HepG2 (cell line): ENCODE measurements at regions not wholly inside any gene's neighbourhood (a gene's known extent, or its start where the extent isn't known, plus 50 kb on each side); places are given as distances from the start of the nearest gene placed in this dataset.
A peak's percentile ranks its signal among the peaks of the same experiment; 100 is the strongest.

Experiments
- IKZF1 ChIP-seq: fragments of 450-650 bp; IDR thresholded peaks from 2 replicates; pipeline ENCODE4 v1.7.1; 2016
- MAZ ChIP-seq, 2 experiments: sonication (generic) in 1 of 2; formaldehyde crosslinking in 1 of 2; IDR thresholded peaks; 2 replicates each; pipeline versions ENCODE4 v1.5.0 to v1.6.1; 2012 to 2020; ENCODE audit warnings: low read depth in 2 of 2, mild to moderate bottlenecking in 2 of 2, borderline replicate concordance in 1 of 2, improper control_type of control experiment in 1 of 2, low read length in 1 of 2, missing genetic modification reagents in 1 of 2, moderate library complexity in 1 of 2
- TAF1 ChIP-seq: sonication (generic); formaldehyde crosslinking; IDR thresholded peaks from 2 replicates; pipeline ENCODE4 v1.4.0; 2020; ENCODE audit warnings: missing genetic modification reagents
- TCF12 ChIP-seq, 2 experiments: fragments of 450-650 bp in 1 of 2; sonication (generic) in 1 of 2; formaldehyde crosslinking in 1 of 2; IDR thresholded peaks; 2 replicates each; pipeline versions ENCODE4 v1.6.1 to v1.8.0; 2017 to 2022; ENCODE audit warnings: antibody characterized with exemption in 1 of 2, mild to moderate bottlenecking in 1 of 2, missing genetic modification reagents in 1 of 2, moderate library complexity in 1 of 2
- THAP11 ChIP-seq: IDR thresholded peaks from 2 replicates; pipeline ENCODE4 v1.6.1; 2016; ENCODE audit warnings: missing biosample characterization, missing genetic modification reagents
- XBP1 ChIP-seq: sonication (generic); formaldehyde crosslinking; IDR thresholded peaks from 2 replicates; pipeline ENCODE4 v1.5.0; 2020; ENCODE audit warnings: missing genetic modification reagents
- ZFX ChIP-seq: sonication (generic); formaldehyde crosslinking; IDR thresholded peaks from 2 replicates; pipeline ENCODE4 v1.4.0; 2020; ENCODE audit warnings: mild to moderate bottlenecking, low read depth, missing genetic modification reagents, moderate library complexity
- ZNF484 ChIP-seq: sonication (generic); formaldehyde crosslinking; IDR thresholded peaks from 2 replicates; pipeline ENCODE4 v1.5.1; 2020; ENCODE audit warnings: mild to moderate bottlenecking, low read depth, missing genetic modification reagents, borderline replicate concordance
- ZNF746 ChIP-seq: sonication (generic); formaldehyde crosslinking; IDR thresholded peaks from 2 replicates; pipeline ENCODE4 v1.8.0; 2022; ENCODE audit warnings: mild to moderate bottlenecking, missing genetic modification reagents
- TF ChIP-seq, protein P1 (sequence below): sonication (generic); formaldehyde crosslinking; IDR thresholded peaks from 2 replicates; pipeline ENCODE4 v1.4.0; 2020; ENCODE audit warnings: mild to moderate bottlenecking, missing genetic modification reagents
- TF ChIP-seq, protein P2 (sequence below): sonication (generic); formaldehyde crosslinking; IDR thresholded peaks from 2 replicates; pipeline ENCODE4 v1.4.0; 2020; ENCODE audit warnings: missing genetic modification reagents, borderline replicate concordance
- TF ChIP-seq, protein P3 (sequence below): sonication (generic); formaldehyde crosslinking; IDR thresholded peaks from 2 replicates; pipeline ENCODE4 v1.4.0; 2020; ENCODE audit warnings: mild to moderate bottlenecking, missing genetic modification reagents
- TF ChIP-seq, protein P4 (sequence below): sonication (generic); formaldehyde crosslinking; IDR thresholded peaks from 2 replicates; pipeline ENCODE4 v1.8.0; 2022; ENCODE audit warnings: missing genetic modification reagents, mild to moderate bottlenecking, inconsistent platforms, borderline replicate concordance
- TF ChIP-seq, protein P5 (sequence below): sonication (generic); formaldehyde crosslinking; IDR thresholded peaks from 2 replicates; pipeline ENCODE4 v1.4.0; 2020; ENCODE audit warnings: mild to moderate bottlenecking, missing genetic modification reagents
- TF ChIP-seq, protein P6 (sequence below): IDR thresholded peaks from 2 replicates; pipeline ENCODE4 v1.6.1; 2012; ENCODE audit warnings: inconsistent platforms
- TF ChIP-seq, protein P7 (sequence below): sonication (generic); formaldehyde crosslinking; IDR thresholded peaks from 2 replicates; pipeline ENCODE4 v1.5.1; 2020; ENCODE audit warnings: mild to moderate bottlenecking, missing genetic modification reagents, moderate library complexity

DNA sequence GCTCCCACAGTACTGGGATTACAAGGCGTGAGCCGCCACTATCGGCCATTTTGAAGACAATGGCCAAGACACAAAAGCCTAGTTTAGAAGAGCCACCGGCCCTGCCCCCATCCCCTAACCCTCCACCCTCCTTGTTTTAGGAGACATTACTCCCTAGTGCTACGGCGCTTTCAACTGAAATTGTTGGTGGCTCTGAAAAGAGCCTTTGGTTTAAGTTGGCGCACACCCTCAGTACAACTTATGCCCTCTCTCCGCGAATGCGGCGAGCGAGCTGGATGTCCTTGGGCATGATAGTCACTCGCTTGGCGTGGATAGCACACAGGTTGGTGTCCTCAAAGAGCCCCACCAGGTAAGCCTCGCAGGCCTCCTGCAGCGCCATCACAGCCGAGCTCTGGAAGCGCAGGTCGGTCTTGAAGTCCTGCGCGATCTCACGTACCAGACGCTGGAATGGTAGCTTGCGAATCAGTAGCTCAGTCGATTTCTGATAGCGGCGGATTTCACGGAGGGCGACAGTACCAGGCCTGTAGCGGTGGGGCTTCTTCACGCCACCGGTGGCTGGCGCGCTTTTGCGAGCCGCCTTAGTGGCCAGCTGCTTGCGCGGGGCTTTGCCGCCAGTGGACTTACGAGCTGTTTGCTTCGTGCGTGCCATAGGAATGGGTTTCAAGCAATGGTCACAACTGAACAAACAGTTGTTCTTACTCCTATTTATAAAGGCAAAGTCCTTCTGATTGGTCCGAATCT, 114.9 kb upstream of the BTN3A2 start (continued):
- TF ChIP-seq, protein P1, sequence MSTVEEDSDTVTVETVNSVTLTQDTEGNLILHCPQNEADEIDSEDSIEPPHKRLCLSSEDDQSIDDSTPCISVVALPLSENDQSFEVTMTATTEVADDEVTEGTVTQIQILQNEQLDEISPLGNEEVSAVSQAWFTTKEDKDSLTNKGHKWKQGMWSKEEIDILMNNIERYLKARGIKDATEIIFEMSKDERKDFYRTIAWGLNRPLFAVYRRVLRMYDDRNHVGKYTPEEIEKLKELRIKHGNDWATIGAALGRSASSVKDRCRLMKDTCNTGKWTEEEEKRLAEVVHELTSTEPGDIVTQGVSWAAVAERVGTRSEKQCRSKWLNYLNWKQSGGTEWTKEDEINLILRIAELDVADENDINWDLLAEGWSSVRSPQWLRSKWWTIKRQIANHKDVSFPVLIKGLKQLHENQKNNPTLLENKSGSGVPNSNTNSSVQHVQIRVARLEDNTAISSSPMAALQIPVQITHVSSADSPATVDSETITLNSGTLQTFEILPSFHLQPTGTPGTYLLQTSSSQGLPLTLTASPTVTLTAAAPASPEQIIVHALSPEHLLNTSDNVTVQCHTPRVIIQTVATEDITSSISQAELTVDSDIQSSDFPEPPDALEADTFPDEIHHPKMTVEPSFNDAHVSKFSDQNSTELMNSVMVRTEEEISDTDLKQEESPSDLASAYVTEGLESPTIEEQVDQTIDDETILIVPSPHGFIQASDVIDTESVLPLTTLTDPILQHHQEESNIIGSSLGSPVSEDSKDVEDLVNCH (CRISPR knock-in tag) = no peak
- no peak; the same call in 1 of the 2 replicates for TF ChIP-seq TAF1 (CRISPR knock-in tag)
- TF ChIP-seq ZNF484 (CRISPR knock-in tag) = no peak
- TF ChIP-seq, protein P2, sequence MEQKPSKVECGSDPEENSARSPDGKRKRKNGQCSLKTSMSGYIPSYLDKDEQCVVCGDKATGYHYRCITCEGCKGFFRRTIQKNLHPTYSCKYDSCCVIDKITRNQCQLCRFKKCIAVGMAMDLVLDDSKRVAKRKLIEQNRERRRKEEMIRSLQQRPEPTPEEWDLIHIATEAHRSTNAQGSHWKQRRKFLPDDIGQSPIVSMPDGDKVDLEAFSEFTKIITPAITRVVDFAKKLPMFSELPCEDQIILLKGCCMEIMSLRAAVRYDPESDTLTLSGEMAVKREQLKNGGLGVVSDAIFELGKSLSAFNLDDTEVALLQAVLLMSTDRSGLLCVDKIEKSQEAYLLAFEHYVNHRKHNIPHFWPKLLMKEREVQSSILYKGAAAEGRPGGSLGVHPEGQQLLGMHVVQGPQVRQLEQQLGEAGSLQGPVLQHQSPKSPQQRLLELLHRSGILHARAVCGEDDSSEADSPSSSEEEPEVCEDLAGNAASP (CRISPR knock-in tag) = peak; percentile 89
- TF ChIP-seq THAP11 (CRISPR knock-in tag) = no peak; the same call in 1 of the 2 replicates
- TF ChIP-seq, protein P3, sequence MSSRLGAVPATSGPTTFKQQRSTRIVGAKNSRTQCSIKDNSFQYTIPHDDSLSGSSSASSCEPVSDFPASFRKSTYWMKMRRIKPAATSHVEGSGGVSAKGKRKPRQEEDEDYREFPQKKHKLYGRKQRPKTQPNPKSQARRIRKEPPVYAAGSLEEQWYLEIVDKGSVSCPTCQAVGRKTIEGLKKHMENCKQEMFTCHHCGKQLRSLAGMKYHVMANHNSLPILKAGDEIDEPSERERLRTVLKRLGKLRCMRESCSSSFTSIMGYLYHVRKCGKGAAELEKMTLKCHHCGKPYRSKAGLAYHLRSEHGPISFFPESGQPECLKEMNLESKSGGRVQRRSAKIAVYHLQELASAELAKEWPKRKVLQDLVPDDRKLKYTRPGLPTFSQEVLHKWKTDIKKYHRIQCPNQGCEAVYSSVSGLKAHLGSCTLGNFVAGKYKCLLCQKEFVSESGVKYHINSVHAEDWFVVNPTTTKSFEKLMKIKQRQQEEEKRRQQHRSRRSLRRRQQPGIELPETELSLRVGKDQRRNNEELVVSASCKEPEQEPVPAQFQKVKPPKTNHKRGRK (CRISPR knock-in tag) = no peak
- TF ChIP-seq MAZ (IDR thresholded peaks at IDR 0.05; ENCODE audit: borderline replicate concordance, low read depth, low read length) = no peak
- peak; percentile 29 for TF ChIP-seq MAZ (CRISPR knock-in tag; IDR thresholded peaks at IDR 0.05; ENCODE audit: low read depth)
- TF ChIP-seq, protein P4, sequence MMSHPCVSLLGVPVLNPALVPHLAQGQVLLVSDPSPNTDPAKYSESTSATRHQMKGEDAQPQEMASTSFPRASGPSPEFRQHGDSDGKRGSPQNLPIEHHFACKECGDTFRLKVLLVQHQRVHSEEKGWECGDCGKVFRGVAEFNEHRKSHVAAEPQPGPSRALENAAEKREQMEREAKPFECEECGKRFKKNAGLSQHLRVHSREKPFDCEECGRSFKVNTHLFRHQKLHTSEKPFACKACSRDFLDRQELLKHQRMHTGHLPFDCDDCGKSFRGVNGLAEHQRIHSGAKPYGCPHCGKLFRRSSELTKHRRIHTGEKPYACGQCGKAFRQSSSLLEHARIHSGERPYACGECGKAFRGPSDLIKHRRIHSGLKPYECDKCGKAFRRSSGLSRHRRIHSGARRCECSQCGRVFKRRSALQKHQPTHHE (CRISPR knock-in tag) = no peak
- no peak for TF ChIP-seq TCF12 (IDR thresholded peaks at IDR 0.05)
- TF ChIP-seq TCF12 (CRISPR knock-in tag; IDR thresholded peaks at IDR 0.05) = no peak
- TF ChIP-seq, protein P5, sequence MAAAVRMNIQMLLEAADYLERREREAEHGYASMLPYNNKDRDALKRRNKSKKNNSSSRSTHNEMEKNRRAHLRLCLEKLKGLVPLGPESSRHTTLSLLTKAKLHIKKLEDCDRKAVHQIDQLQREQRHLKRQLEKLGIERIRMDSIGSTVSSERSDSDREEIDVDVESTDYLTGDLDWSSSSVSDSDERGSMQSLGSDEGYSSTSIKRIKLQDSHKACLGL (CRISPR knock-in tag) = peak; percentile 63; the same call in 1 of the 2 replicates
- TF ChIP-seq IKZF1 = no peak
- peak; percentile 76; the same call in 1 of the 2 replicates for TF ChIP-seq ZFX (CRISPR knock-in tag)
- TF ChIP-seq XBP1 = 0 out of 2 replicates have a peak, but pooled peaks have one; percentile 13
- TF ChIP-seq, protein P6, sequence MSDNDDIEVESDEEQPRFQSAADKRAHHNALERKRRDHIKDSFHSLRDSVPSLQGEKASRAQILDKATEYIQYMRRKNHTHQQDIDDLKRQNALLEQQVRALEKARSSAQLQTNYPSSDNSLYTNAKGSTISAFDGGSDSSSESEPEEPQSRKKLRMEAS = peak; percentile 78
- TF ChIP-seq ZNF746 (CRISPR knock-in tag) = no peak
- TF ChIP-seq, protein P7, sequence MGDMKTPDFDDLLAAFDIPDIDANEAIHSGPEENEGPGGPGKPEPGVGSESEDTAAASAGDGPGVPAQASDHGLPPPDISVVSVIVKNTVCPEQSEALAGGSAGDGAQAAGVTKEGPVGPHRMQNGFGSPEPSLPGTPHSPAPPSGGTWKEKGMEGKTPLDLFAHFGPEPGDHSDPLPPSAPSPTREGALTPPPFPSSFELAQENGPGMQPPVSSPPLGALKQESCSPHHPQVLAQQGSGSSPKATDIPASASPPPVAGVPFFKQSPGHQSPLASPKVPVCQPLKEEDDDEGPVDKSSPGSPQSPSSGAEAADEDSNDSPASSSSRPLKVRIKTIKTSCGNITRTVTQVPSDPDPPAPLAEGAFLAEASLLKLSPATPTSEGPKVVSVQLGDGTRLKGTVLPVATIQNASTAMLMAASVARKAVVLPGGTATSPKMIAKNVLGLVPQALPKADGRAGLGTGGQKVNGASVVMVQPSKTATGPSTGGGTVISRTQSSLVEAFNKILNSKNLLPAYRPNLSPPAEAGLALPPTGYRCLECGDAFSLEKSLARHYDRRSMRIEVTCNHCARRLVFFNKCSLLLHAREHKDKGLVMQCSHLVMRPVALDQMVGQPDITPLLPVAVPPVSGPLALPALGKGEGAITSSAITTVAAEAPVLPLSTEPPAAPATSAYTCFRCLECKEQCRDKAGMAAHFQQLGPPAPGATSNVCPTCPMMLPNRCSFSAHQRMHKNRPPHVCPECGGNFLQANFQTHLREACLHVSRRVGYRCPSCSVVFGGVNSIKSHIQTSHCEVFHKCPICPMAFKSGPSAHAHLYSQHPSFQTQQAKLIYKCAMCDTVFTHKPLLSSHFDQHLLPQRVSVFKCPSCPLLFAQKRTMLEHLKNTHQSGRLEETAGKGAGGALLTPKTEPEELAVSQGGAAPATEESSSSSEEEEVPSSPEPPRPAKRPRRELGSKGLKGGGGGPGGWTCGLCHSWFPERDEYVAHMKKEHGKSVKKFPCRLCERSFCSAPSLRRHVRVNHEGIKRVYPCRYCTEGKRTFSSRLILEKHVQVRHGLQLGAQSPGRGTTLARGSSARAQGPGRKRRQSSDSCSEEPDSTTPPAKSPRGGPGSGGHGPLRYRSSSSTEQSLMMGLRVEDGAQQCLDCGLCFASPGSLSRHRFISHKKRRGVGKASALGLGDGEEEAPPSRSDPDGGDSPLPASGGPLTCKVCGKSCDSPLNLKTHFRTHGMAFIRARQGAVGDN (CRISPR knock-in tag) = peak; percentile 93
